Hepatocyte (in vitro differentiated cells): ENCODE measurements at regions not wholly inside any gene's neighbourhood (a gene's known extent, or its start where the extent isn't known, plus 50 kb on each side); places are given as distances from the start of the nearest gene placed in this dataset.

ENCODE experiments used
- CTCF ChIP-seq: fragments of 200-600 bp; sonication (generic); IDR thresholded peaks from 2 replicates; pipeline ENCODE4 v1.5.1; 2016; ENCODE audit warnings: antibody characterized with exemption, mild to moderate bottlenecking; ENCODE audit not compliant: poor library complexity
- EZH2 ChIP-seq: fragments of 200-600 bp; sonication (generic); IDR thresholded peaks from 2 replicates; pipeline ENCODE4 v1.6.1; 2016; ENCODE audit warnings: antibody characterized with exemption, mild to moderate bottlenecking, borderline replicate concordance
- EZH2phosphoT487 ChIP-seq: fragments of 200-600 bp; sonication (generic); IDR thresholded peaks from one replicate; pipeline ENCODE4 v1.6.1; 2018; ENCODE audit warnings: antibody characterized with exemption, mild to moderate bottlenecking, low read depth, moderate library complexity; ENCODE audit not compliant: unreplicated experiment, severe bottlenecking

- TF ChIP-seq CTCF (no peak), EZH2phosphoT487 (no peak), EZH2 (no peak)
Observed at GRCh38 chr4:86532851-86533250, 61.3 kb upstream of the PTPN13 start.
